CD14-positive monocyte (primary cell): ENCODE measurements at regions not wholly inside any gene's neighbourhood (a gene's known extent, or its start where the extent isn't known, plus 50 kb on each side); places are given as distances from the start of the nearest gene placed in this dataset.

Experiments used
- DNase-seq, 3 donors: peaks; one replicate each; pipeline ENCODE4 v3.0.0-alpha.2; 2011 to 2022
- H2AFZ ChIP-seq: 2 replicates; pipeline ENCODE4 v1.6.0; 2012; ENCODE audit warnings: mild to moderate bottlenecking, low read depth, low read length, inconsistent platforms; ENCODE audit not compliant: insufficient read depth, poor library complexity, severe bottlenecking
- H3K27ac ChIP-seq, 2 donors: 1 replicate in 1 of 2; 2 replicates in 1 of 2; pipeline ENCODE4 v1.5.1; 2012 to 2013; ENCODE audit warnings: low read length in 2 of 2, control low read depth in 1 of 2, inconsistent platforms in 1 of 2, low read depth in 1 of 2, mild to moderate bottlenecking in 1 of 2
- H3K27me3 ChIP-seq, 2 donors: one replicate each; pipeline versions ENCODE4 v1.6.0 to v1.6.1; 2011 to 2013; ENCODE audit warnings: low read length in 2 of 2; ENCODE audit not compliant: control insufficient read depth in 2 of 2, insufficient read depth in 2 of 2
- H3K36me3 ChIP-seq, 2 donors: replicated peaks in 1 of 2; 1 replicate in 1 of 2; 2 replicates in 1 of 2; pipeline versions ENCODE4 v1.5.1 to v1.6.1; 2012 to 2013; ENCODE audit warnings: low read length in 2 of 2, control low read depth in 1 of 2, inconsistent platforms in 1 of 2, mild to moderate bottlenecking in 1 of 2; ENCODE audit not compliant: insufficient read depth in 2 of 2, control insufficient read depth in 1 of 2
- H3K4me1 ChIP-seq, 2 donors: 1 replicate in 1 of 2; 2 replicates in 1 of 2; pipeline versions ENCODE4 v1.5.1 to v1.6.1; 2012 to 2013; ENCODE audit warnings: low read length in 2 of 2, control low read depth in 1 of 2, inconsistent platforms in 1 of 2, mild to moderate bottlenecking in 1 of 2, moderate library complexity in 1 of 2; ENCODE audit not compliant: insufficient read depth in 2 of 2, control insufficient read depth in 1 of 2
- H3K4me2 ChIP-seq: replicated peaks from 2 replicates; pipeline ENCODE3; 2012; ENCODE audit warnings: low read length, moderate library complexity, mild to moderate bottlenecking; ENCODE audit not compliant: poor library complexity, severe bottlenecking; ENCODE audit errors: extremely low read depth
- H3K4me3 ChIP-seq, 3 experiments: fragments of 200-600 bp in 1 of 3; sonication (generic) in 1 of 3; replicated peaks in 1 of 3; 1 replicate in 2 of 3; 2 replicates in 1 of 3; pipeline ENCODE4 v1.5.1; 2011 to 2013; ENCODE audit warnings: low read length in 3 of 3, mild to moderate bottlenecking in 3 of 3, control low read depth in 2 of 3, low read depth in 2 of 3, inconsistent platforms in 1 of 3, moderate library complexity in 1 of 3
- H3K79me2 ChIP-seq: 2 replicates; pipeline ENCODE4 v1.6.0; 2012; ENCODE audit warnings: mild to moderate bottlenecking, control low read depth, inconsistent platforms, low read length, moderate library complexity; ENCODE audit not compliant: insufficient read depth
- H3K9ac ChIP-seq: 2 replicates; pipeline ENCODE4 v1.6.0; 2017; ENCODE audit warnings: low read length, mild to moderate bottlenecking; ENCODE audit not compliant: insufficient read depth, poor library complexity, severe bottlenecking
- H3K9me3 ChIP-seq, 2 donors: replicated peaks in 1 of 2; 1 replicate in 1 of 2; 2 replicates in 1 of 2; pipeline versions ENCODE4 v1.5.1 to v1.6.1; 2012 to 2013; ENCODE audit warnings: low read length in 2 of 2, control low read depth in 1 of 2; ENCODE audit not compliant: control insufficient read depth in 1 of 2, insufficient read depth in 1 of 2
- H4K20me1 ChIP-seq: 2 replicates; pipeline ENCODE4 v1.6.0; 2012; ENCODE audit warnings: mild to moderate bottlenecking, low read length, control low read depth, moderate library complexity; ENCODE audit not compliant: insufficient read depth
- H3K27ac Mint-ChIP-seq, 7 donors: one replicate each; pipeline ENCODE4 v1.8.0; 2020; ENCODE audit warnings: mild to moderate bottlenecking in 7 of 7, mixed read lengths in 7 of 7, moderate library complexity in 6 of 7, inconsistent platforms in 2 of 7
- H3K27me3 Mint-ChIP-seq, 3 donors: one replicate each; pipeline ENCODE4 v1.8.0; 2021 to 2022; ENCODE audit warnings: low read depth in 3 of 3, mild to moderate bottlenecking in 3 of 3, mixed read lengths in 3 of 3, moderate library complexity in 3 of 3, inconsistent platforms in 1 of 3
- H3K36me3 Mint-ChIP-seq, 2 donors: one replicate each; pipeline ENCODE4 v1.8.0; 2020; ENCODE audit warnings: mixed read lengths in 2 of 2, inconsistent platforms in 1 of 2, mild to moderate bottlenecking in 1 of 2
- H3K4me1 Mint-ChIP-seq: one replicate; pipeline ENCODE4 v1.8.0; 2020; ENCODE audit warnings: mild to moderate bottlenecking, mixed read lengths
- H3K4me3 Mint-ChIP-seq, 2 donors: one replicate each; pipeline ENCODE4 v1.8.0; 2020; ENCODE audit warnings: mild to moderate bottlenecking in 2 of 2, mixed read lengths in 2 of 2, moderate library complexity in 1 of 2
- H3K9me3 Mint-ChIP-seq, 7 donors: one replicate each; pipeline ENCODE4 v1.8.0; 2020 to 2022; ENCODE audit warnings: mixed read lengths in 7 of 7, mild to moderate bottlenecking in 6 of 7, moderate library complexity in 6 of 7, inconsistent platforms in 2 of 7
- WGBS: methylation state at CpG from one replicate; pipeline ENCODE4 v1.1.5; 2013; ENCODE audit warnings: missing lambda C conversion rate; ENCODE audit not compliant: insufficient coverage; 5-methylcytosine and 5-hydroxymethylcytosine counted together
- intact Hi-C, 2 donors: fragments of 100-400 bp; cut with micrococcal nuclease; formaldehyde crosslinking; loops; one replicate each; pipeline versions ENCODE4 v1.15.0 to v1.15.1; 2023
- TF ChIP-seq, protein P1 (sequence below): fragments of 200-600 bp; IDR thresholded peaks from one replicate; pipeline ENCODE4 v1.8.0; 2022; ENCODE audit warnings: antibody characterized with exemption, mild to moderate bottlenecking

DNA sequence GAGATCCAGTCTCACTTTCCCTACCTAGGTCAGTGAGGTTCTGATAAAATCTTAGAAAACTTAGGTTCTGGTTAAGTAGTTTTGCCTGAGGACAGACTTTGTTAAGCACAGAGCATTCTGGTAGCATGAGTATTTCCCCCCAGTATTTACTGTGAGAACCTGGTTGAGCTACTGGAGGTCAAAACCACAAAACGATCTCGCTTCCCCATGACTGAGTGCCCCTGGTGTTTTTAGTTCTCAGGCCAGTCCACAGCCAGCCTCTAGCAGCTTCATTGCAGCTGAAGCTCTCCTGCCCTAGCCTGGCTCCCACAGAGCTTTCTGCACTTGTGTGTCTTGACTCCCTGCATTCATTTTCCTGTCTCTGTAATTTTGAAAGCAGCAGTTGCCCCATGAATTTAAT lies 1138.2 kb downstream of the UQCRFS1 start:
- H3K9me3 ChIP-seq, result peaks cover 36 to 47% of the 10 kb centered on the region in 2 donors
- Mint-ChIP-seq H3K27me3 (peaks cover 0 to 2% (median 1%) of the 10 kb centered on the region in 3 donors), H3K4me3 (no peak overlapping the region), H3K27ac (no peak overlapping the region), H3K36me3 (no peaks in the 10 kb centered on the region), H3K4me1 (no peaks in the 10 kb centered on the region), H3K9me3 (peaks cover 7 to 26% (median 15%) of the 10 kb centered on the region in 7 donors)
- 94% methylated on average over 2 of the region's 2 CpGs for WGBS
- no peaks in the 10 kb centered on the region for H3K4me1 ChIP-seq
- no peaks in the 10 kb centered on the region for H4K20me1 ChIP-seq
- no peak for DNase-seq
- TF ChIP-seq, protein P1, sequence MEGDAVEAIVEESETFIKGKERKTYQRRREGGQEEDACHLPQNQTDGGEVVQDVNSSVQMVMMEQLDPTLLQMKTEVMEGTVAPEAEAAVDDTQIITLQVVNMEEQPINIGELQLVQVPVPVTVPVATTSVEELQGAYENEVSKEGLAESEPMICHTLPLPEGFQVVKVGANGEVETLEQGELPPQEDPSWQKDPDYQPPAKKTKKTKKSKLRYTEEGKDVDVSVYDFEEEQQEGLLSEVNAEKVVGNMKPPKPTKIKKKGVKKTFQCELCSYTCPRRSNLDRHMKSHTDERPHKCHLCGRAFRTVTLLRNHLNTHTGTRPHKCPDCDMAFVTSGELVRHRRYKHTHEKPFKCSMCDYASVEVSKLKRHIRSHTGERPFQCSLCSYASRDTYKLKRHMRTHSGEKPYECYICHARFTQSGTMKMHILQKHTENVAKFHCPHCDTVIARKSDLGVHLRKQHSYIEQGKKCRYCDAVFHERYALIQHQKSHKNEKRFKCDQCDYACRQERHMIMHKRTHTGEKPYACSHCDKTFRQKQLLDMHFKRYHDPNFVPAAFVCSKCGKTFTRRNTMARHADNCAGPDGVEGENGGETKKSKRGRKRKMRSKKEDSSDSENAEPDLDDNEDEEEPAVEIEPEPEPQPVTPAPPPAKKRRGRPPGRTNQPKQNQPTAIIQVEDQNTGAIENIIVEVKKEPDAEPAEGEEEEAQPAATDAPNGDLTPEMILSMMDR, result no peak
- H3K36me3 ChIP-seq, result no peaks in the 10 kb centered on the region
- H3K4me2 ChIP-seq, result no peak overlapping the region
- H3K27ac ChIP-seq, result no peak overlapping the region
- H3K79me2 ChIP-seq, result no peaks in the 10 kb centered on the region
- H3K4me3 ChIP-seq, result no peak overlapping the region
- intact Hi-C loops, result no loop called here
- no peak overlapping the region for H3K9ac ChIP-seq
- H2AFZ ChIP-seq, result no peak overlapping the region
- no peaks in the 10 kb centered on the region for H3K27me3 ChIP-seq

DNA sequence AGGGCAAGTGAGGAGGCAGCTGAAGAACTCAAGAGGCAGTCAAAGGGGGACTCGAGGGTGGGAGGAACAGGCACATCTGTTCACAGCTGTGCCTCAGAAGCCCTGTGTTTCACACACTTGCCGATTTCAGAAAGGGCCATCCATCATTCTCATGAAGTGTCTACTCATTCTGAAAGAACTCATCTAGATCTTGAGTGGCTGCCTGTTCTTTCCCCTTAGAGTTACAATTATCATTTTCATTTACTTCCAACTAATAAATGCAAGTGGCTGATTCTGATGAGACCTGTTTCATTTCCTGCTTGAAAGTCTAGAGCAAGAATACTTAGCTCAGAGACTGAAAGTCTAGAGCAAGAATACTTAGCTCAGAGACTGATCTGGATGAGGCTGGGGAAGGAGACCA lies 1145.1 kb downstream of the UQCRFS1 start:
- no peaks in the 10 kb centered on the region for H3K4me1 ChIP-seq
- H3K4me3 ChIP-seq, result no peak overlapping the region
- TF ChIP-seq, protein P1, result no peak
- no peak overlapping the region for H2AFZ ChIP-seq
- Mint-ChIP-seq H3K27me3 (peaks cover 0 to 4% (median 1%) of the 10 kb centered on the region in 3 donors), H3K4me1 (no peaks in the 10 kb centered on the region), H3K4me3 (no peak overlapping the region), H3K27ac (no peak overlapping the region), H3K9me3 (peaks cover 11 to 28% (median 20%) of the 10 kb centered on the region in 7 donors), H3K36me3 (no peaks in the 10 kb centered on the region)
- no peak overlapping the region for H3K9ac ChIP-seq
- peaks cover 27 to 36% of the 10 kb centered on the region in 2 donors for H3K9me3 ChIP-seq
- 100% methylated on average over 1 of the region's 2 CpGs for WGBS
- no peaks in the 10 kb centered on the region for H3K36me3 ChIP-seq
- H3K4me2 ChIP-seq, result no peak overlapping the region
- H3K79me2 ChIP-seq, result no peaks in the 10 kb centered on the region
- H3K27me3 ChIP-seq, result no peaks in the 10 kb centered on the region
- H4K20me1 ChIP-seq, result no peaks in the 10 kb centered on the region
- H3K27ac ChIP-seq, result no peak overlapping the region
- intact Hi-C loops, result no loop called here
- DNase-seq, result no peak
